Uterus (tissue), 3 donors: ENCODE measurements at regions not wholly inside any gene's neighbourhood (a gene's known extent, or its start where the extent isn't known, plus 50 kb on each side); places are given as distances from the start of the nearest gene placed in this dataset. TPM values are rescaled to one million over a fixed set of nuclear protein-coding genes. Genes with fewer than 3 reads are reported as not detected.

Experiments
- DNase-seq, 2 donors: peaks; one replicate each; pipeline ENCODE4 v3.0.0-alpha.2; 2019 to 2020
- H3K27ac ChIP-seq, 2 donors: fragments of 200-600 bp; sonication (generic); 1 replicate in 1 of 2; 2 replicates in 1 of 2; pipeline ENCODE4 v1.5.1; 2016 to 2018
- H3K27me3 ChIP-seq, 2 donors: fragments of 200-600 bp; sonication (generic); one replicate each; pipeline ENCODE4 v1.5.1; 2018 to 2019; ENCODE audit warnings: control low read depth in 1 of 2
- H3K36me3 ChIP-seq, 2 donors: fragments of 200-600 bp; sonication (generic); one replicate each; pipeline ENCODE4 v1.5.1; 2019; ENCODE audit warnings: control low read depth in 1 of 2
- H3K4me1 ChIP-seq, 2 donors: fragments of 200-600 bp; sonication (generic); one replicate each; pipeline ENCODE4 v1.5.1; 2018 to 2019; ENCODE audit warnings: control low read depth in 1 of 2
- H3K4me3 ChIP-seq, 2 donors: fragments of 200-600 bp; sonication (generic); 1 replicate in 1 of 2; 2 replicates in 1 of 2; pipeline ENCODE4 v1.5.1; 2018 to 2019; ENCODE audit warnings: mild to moderate bottlenecking in 1 of 2
- H3K9me3 ChIP-seq, 2 donors: fragments of 200-600 bp; sonication (generic); one replicate each; pipeline ENCODE4 v1.5.1; 2019; ENCODE audit warnings: control low read depth in 1 of 2
- POLR2A ChIP-seq, 2 donors: fragments of 450-650 bp; IDR thresholded peaks; one replicate each; pipeline ENCODE4 v1.6.1; 2016; ENCODE audit warnings: antibody characterized with exemption in 2 of 2, mild to moderate bottlenecking in 1 of 2, moderate library complexity in 1 of 2
- intact Hi-C: fragments of 100-400 bp; cut with DNase I; formaldehyde crosslinking; loops from one replicate; pipeline ENCODE4 v1.15.1; 2023; ENCODE audit warnings: low total_unique reads
- small RNA-seq: library from RNA; depleted of rRNA; stranded (forward); fragments of <200 nt; gene quantifications from one replicate; pipeline ENCODE3, GENCODE V24; 2016
- TF ChIP-seq, protein P1 (sequence below), 4 experiments: fragments of 200-600 bp in 2 of 4; fragments of 450-650 bp in 2 of 4; sonication (generic) in 2 of 4; IDR thresholded peaks; one replicate each; pipeline ENCODE4 v1.5.1; 2016 to 2019; ENCODE audit warnings: antibody characterized with exemption in 4 of 4, mild to moderate bottlenecking in 2 of 4, moderate library complexity in 1 of 4
- donor health status: DM: yes; HTN: yes; CAD: no.

DNA sequence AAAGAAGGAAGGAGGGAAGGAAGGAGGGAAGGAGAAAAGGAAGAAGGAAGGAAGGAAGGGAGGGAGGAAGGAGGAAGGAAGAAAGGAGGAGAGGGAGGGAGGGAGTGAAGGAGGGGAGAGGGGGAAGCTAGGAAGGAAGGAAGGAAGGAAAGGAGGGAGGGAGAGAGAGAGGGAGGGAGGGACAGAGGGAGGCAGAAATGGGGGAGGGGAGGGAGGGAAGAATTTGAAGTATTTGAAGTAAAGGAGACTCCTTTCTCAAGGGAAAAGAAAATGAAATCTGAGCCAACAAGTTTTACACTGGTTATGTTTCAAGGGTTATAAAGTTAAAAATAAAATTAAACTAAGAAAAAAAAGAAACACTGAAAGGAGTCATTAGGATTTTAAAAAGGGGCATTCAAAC is 431.4 kb downstream of the BRINP3 start:
- intact Hi-C loops, result no loop called here
- no peaks in the 10 kb centered on the region for H3K36me3 ChIP-seq
- H3K4me3 ChIP-seq, result no peak overlapping the region
- H3K27ac ChIP-seq, result no peak overlapping the region
- DNase-seq, result no peak
- H3K4me1 ChIP-seq, result no peaks in the 10 kb centered on the region
- H3K9me3 ChIP-seq, result no peaks in the 10 kb centered on the region
- no peaks in the 10 kb centered on the region for H3K27me3 ChIP-seq
- no peak for TF ChIP-seq POLR2A (IDR thresholded peaks at IDR 0.05)
- TF ChIP-seq, protein P1, sequence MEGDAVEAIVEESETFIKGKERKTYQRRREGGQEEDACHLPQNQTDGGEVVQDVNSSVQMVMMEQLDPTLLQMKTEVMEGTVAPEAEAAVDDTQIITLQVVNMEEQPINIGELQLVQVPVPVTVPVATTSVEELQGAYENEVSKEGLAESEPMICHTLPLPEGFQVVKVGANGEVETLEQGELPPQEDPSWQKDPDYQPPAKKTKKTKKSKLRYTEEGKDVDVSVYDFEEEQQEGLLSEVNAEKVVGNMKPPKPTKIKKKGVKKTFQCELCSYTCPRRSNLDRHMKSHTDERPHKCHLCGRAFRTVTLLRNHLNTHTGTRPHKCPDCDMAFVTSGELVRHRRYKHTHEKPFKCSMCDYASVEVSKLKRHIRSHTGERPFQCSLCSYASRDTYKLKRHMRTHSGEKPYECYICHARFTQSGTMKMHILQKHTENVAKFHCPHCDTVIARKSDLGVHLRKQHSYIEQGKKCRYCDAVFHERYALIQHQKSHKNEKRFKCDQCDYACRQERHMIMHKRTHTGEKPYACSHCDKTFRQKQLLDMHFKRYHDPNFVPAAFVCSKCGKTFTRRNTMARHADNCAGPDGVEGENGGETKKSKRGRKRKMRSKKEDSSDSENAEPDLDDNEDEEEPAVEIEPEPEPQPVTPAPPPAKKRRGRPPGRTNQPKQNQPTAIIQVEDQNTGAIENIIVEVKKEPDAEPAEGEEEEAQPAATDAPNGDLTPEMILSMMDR (IDR thresholded peaks at IDR 0.05), result no peak

Small RNA genes lying in the stretch of these regions (small RNA-seq; reads per million reads assigned to genes)
- gene AL136372.1, result not detected
- not detected for gene AL357559.1
- gene AL391813.1, result not detected
- not detected for gene RNA5SP73
